ENCODE measurements at regions not wholly inside any gene's neighbourhood (a gene's known extent, or its start where the extent isn't known, plus 50 kb on each side); places are given as distances from the start of the nearest gene placed in this dataset.
"Not testable (repeated sequence)": the region's sequence is repeated elsewhere in the genome, so short reads cannot be mapped to it uniquely, and the experiment has no call there.

DNA sequence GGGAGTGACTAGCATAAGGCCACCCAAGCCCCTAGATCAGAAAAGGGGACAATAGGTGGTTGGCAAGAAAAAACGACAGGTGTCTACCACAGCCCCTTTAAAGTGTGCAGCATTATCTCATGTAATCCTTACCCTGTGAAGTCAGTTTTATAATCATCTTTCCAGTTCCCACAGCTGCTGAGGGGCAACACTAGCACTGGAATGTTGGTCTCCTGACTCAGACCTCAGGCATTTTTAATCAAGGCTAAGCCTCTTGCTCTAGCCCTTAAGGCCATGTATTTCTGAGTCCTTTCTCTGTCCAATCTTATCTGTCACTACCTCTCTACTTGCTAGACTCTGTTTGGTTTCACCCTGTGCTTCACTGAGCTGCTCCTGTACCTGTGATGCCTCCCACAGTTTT is 171.7 kb downstream of the TLE3 start:
- DNase-seq (ENCODE audit: low spot score): no peak

DNA sequence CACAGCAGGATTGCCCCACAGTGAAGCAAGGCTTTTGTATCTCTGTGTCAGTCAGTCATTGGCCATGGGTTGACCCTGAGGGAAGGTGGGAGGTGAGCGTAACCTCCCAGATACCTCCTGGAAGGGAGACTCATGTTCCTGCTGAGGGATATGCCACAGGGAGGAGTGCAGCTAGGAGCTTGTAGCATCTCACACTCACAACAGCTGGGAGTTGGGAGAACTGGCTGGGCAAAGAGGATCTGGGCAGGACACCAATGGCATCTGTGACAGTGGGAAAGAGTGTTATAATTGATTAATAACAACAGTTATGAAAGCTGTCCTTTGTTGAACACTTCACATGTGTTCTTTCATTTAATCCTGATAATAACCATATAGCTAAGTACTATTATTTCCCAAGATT is 171.0 kb downstream of the TLE3 start:
- DNase-seq (ENCODE audit: low spot score): no peak

DNA sequence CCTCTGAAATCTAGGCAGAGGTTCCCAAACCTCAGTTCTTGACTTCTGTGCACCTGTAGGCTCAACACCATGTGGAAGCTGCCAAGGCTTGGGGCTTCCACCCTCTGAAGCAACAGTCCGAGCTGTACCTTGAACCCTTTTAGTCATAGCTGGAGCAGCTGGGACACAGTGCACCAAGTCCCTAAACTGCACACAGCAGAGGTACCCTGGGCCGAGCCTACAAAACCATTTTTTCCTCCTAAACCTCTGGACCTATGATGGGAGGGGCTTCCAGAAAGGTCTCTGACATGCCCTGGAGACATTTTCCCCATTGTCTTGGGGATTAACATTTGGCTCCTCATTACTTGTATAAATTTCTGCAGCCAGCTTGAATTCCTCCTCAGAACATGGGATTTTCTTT is 168.8 kb downstream of the TLE3 start:
- not testable (repeated sequence) for DNase-seq (ENCODE audit: low spot score)

DNA sequence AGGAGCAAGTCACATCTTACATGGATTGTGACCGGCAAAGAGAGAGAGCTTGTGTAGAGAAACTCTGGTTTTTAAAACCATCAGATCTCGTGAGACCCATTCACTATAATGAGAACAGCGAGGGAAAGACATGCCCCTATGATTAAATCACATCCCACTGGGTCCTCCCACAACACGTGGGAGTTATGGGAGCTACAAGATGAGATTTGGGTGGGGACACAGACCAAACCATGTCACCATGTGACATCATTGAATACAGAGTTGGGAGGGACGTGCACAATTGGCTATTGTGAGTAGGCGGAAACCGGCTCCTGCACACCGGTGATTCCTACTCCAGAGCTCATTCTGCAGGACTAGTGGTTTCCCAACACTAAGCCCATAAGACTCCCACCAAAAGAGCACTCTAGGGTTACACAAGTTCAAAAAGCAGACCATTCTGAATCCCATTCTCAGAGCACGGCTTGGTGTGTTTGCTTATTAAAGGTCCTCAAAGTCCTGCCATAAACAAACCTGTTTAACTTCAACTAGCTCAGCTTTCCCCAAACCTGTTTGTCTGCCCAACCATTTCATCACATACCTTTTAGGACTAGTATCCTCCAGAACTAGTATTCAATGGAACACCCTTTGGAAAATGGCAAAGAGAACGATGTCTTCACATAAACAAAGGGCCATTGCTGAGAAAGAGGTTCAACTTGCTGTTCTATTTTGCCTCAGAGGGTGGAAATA is 167.6 kb downstream of the TLE3 start:
- DNase-seq (ENCODE audit: low spot score): no peak

DNA sequence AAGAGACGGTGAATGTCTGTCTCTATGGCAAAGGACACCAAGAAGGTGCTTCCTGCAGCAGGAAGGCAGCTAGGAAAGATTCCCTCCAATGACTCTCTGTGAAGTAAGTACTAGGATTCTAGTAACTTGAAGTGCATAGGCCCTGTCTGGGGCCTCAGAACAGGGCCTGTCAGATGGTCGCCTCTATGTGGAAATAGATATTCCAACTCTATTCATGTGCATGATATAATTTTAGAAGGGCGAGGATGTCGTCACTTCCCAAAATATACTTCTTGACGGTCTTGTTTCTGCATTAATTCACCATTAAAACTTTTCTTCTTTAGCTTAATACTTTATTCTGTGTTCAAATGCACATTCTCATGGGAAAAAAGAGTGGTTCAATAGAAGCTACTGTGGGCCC is 167.0 kb downstream of the TLE3 start:
- DNase-seq (ENCODE audit: low spot score): no peak

DNA sequence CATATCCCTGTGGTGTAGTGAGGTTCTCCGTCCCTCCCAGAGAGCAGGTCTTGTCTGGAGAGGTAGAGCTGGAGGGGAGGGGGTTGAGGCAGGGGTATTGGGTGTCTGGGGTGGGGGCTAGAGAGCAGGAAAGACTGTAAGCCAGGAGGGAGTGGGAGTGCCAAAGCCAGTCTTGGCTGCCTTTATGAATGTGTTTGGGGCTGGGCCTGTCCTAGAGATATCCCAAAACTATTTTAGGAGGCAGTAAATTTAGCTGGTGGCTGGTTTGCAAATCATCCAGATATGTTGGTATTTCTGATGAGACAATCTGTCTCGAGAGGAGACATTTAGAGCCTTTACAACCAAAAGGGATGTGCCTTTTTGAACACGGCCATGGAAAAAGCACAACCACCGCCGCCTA is 166.6 kb downstream of the TLE3 start:
- no peak for DNase-seq (ENCODE audit: low spot score)

DNA sequence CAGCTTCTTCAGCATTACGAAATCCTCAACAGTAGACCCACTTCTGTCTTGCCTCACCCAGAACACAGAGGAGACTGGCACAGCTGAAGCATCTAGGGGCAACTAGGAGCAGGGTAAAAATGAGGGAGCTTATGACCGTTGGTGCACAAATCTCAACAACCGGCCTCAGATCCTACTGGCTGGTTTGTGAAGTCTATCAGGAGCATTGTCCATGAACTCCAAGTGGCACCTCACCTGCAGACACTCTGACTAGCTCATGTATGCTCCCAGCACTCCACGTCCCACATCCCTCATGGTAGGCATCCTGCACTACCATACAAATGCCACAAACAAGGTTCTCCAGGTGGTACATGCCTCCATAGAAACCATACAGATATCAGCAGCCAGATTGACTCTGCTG is 163.1 kb downstream of the TLE3 start:
- DNase-seq (ENCODE audit: low spot score): no peak

DNA sequence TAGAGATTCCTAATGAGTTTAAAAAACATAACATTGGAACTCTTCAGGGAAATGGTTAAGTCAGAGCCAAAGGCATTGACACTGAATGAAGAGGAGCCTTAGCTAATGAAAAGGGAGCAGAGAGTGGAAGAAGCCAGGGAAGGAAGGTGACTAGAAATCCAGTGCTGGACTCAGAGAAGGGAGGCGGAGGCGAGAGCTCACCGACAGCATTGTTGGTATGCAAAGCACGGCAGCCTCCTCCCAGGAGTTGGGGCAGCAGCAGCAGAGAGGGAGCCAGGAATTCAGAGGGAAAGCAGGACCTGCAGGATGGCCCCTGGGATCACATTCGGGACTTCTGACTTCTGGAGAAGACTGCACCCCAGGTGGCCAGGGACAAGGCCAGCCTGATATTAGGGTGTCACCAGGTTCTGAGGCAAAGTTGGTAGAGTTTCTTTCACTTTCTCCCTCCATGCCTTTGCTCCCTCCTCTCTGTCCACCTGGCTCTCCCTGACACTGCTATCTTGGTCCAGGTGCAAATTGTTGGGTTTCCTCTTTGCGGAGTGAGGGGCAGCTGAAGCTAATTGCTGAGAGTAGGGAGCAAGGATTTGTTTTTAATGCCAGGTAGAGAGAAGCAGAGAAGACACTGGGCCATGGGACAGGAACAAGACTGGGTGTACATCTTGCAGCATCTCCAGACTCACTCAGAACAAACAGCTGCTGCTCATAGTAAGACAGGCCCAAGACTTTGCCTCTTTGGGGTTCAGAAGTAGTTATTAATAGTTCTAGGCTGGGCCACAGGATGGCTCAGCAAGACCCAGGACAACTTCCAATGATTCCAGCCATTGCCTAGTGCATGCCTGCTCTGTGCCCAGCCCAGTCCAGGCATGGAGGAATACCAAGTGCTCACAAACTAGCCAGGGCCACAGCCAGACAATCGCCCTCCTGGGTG is 157.9 kb downstream of the TLE3 start:
- DNase-seq (ENCODE audit: low spot score): no peak

DNA sequence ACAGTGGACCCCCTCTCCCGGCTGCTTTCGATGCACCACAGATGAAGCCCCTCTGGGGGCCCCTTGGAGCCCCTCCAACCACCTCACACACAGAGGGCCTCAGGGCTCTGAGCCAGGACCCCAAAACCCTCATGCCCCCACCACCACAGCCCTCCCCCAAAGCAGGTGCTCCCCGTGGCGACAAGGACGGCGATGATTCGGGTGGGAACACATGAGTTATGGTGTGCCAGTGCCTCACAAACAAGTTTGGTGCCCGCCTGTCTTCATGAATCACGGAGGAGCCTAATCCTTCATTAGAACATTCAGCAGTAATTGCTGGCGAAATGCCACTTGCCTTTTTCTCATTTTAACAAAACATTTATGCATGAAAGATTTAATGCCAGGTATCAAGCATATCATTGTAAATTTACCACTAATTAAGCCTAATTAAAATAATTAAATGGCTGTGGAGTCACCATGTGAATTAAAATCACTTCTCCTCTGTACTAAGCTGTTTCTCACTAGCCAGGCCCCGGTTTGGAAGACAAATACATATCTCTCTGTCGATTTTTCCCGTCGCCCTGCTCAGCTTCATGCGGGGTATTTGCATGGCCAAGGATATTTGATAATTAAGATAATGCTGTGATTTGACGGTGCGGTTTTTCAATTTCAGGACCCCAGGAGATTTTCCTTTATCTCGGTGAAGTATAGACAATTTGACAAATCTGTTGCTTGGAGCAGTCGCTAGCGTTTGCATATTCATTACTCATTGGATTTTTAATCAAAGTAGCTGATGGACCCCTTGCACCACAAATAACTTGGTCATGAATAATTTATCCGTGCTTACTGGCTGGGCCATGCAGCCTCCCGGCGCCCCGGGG is 157.0 kb downstream of the TLE3 start:
- DNase-seq (ENCODE audit: low spot score): no peak

DNA sequence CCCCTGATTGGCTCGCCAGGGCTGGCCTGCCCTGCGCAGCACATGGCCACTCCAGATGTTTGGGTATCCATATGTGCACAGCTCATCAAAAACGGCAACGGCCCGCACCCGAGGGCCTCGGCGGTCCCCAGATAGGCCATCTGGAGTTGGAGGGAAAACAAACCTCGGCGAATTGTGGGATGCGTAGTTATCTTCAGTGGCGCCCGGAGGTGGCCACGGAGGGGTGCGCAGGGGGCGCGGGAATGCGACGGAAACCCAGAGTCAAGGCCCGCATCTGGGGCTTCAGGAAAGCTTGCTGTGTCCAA is 156.5 kb downstream of the TLE3 start:
- no peak for DNase-seq (ENCODE audit: low spot score)

DNA sequence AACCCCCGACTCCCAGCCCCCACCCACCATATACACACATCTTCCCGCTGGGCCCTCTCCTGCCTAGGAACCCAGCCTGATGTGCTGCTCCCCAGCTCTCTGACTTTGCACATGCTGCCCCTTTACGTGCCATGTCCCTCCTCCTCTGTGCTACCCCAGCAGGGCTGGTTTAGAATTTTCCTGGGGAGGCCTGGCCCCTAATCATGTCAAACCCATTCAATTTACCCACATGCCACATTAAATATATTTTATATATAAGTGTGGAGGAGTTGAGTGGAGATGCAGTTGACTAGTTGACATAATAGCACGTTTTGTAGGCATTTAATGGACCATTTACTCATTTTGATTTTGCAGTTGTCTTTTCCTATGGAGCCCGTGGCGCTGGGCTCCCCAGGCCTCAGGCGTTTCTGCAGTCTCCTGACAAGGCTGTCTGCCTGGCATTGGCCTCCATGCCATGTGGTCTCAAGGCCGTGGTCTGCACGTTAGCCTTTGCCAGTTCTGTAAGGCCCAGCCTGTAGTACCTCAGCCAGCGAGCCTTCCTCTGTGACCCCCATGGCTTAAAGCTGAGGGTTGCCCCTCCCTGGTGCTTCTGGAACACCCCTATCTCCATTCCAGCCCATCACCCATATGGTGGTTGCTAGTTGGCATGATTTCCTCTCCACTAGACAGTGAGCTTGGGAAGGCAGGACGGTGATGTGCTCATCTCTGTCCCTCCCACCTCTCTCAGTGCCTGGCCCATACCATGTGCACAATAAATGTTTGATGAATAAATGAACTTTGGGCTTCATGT is 155.8 kb downstream of the TLE3 start:
- no peak for DNase-seq (ENCODE audit: low spot score)

DNA sequence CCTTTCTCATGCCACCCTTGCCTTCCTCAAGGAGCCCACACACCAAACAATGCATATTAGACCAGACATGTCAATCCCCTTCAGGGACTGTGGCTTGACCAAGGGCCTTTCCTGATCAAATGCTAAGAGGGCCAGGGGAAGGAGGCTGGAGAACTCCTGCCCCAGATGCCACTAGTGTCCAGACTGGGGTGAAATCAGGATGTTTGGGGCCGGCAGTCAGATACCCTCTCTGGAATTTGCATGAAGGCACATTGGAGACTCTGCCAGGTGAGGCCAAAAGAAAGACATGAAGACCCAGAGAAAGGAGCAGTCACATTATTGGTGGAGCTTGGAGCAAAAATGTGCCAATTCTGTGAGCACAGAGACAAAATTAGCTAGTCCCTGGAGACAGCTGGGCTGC is 154.1 kb downstream of the TLE3 start:
- no peak for DNase-seq (ENCODE audit: low spot score)

DNA sequence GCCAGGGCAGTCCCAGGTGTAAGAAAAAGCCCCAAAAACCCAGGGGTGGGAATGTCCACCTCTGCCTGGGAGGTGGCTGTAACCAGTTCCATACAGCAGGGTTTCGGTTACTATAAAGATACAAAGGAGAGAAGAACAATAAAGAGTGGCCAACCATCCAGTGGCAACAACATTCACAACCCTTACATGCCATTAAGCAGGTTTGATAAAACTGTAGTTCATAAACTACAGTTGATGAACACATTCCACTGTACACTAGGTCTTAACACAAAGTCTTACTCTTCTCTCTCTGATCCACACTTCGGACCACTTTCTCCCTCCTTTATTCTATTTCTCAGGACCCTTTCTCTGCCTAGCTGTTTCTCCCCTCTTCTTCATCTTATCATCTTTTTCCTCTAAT is 152.0 kb downstream of the TLE3 start:
- no peak for DNase-seq (ENCODE audit: low spot score)

DNA sequence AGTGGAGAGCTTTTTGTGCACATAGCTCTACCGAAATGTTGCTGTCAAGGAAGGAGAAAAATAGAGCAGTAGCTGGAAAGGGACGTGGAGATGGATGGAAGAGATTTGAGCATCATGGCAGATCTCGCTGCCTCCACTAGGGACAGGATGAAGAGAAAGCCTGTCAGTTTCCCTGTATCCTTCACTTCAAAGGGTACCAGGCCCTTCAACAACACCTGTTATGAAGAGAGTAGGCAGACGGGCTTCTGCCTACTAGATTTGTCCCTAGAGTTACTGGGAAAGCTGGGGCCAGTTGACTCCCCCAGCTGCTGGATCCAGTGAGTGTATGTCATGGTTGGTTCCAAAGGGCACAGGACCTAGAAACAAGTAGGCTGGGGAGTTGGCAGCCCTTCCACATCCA is 150.8 kb downstream of the TLE3 start:
- no peak for DNase-seq (ENCODE audit: low spot score)

DNA sequence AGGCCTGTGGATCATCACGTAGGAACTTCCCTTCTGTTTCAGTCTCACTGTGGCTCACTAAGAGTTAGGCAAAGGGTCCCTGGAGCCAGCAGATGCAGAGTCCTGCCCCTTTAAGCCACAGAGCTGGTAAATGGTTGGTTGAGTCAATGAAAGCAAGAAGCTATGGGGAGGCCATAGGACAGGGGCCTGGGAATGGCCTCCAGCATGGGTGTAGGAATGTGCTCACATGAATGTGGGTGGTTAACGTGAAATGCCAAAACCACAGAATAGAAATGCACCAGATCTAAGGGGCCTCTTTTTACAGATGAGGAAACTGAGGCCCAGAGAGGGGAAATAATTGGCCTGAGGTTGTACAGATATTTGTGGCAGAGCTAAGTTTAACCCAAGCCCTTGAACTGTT is 150.3 kb downstream of the TLE3 start:
- DNase-seq (ENCODE audit: low spot score): no peak

DNA sequence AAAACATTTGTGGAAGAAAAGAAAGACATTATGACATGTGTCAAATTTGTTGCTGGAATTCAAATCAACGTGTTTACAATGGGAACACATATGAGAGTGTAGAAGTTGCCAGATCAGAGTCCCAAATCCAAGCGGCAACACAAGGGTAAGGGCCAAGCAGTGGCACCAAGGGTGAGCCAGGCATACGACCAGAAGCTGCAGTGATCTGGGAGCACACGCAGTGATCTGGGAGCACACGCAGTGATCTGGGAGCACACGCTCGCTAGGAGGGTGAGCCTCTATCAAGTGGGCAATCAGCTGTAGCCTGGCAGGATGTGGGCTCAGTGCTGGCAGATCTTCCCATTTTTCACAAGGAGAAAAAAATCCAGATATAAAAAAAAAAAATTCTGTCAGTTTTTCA is 148.2 kb downstream of the TLE3 start:
- no peak for DNase-seq (ENCODE audit: low spot score)

DNA sequence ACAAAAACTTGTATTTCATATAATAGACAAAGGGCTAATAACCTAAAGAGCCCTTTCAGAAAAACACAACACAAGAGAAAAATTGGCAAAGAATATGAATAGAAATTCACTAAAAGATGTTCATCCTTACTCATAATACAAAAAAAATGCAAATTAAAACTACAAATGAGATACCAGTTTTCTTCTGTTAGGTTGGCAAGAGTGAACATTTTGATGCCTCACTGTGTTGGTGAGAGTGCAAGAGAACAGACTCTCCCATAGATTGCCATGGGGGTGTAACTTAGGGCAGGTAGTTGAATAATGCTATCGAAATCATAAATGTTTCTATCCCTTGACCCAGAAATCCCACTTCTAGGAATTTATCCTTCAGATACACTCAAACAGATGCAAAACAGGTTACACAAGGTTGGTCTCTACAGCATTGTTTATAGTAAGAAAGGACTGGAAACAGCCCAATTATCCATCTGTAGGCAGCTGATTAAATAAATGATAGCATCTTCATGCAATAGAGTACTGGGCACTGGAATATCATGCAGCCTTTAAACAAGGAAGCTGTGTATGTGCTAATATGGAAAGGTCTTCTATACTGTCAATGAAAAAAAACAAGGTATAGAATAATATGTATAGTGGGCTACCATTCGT is 146.3 kb downstream of the TLE3 start:
- no peak for DNase-seq (ENCODE audit: low spot score)

DNA sequence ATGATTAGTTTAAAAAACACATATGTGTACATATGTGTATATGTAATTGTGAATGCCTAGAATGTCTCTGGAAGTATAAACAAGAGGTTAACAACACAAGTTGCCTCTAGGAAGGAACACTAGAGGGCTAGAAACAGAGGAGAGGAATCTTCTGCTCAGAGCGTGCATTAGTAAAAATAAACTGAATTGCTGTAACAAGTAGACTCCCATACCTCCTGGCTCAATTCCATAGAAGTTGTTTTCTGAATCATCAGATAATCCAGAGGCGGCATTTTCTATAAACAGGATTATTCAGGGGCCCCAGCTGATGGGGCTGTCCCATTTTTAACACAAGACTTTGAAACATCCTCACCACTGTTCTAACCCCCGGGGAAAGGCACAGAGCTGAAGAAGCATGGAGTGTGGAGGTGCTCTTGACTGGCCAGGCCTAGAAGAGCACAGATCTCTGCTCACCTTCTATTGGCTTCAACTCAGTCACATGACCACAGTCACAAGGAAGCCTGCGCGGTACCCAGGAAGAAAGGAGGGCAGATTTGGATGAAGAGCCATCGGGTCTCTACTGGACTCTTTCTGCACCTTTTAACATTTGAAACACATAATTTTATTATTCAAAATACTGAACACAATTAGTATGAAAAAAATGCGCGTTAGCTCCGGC is 145.7 kb downstream of the TLE3 start:
- no peak for DNase-seq (ENCODE audit: low spot score)

DNA sequence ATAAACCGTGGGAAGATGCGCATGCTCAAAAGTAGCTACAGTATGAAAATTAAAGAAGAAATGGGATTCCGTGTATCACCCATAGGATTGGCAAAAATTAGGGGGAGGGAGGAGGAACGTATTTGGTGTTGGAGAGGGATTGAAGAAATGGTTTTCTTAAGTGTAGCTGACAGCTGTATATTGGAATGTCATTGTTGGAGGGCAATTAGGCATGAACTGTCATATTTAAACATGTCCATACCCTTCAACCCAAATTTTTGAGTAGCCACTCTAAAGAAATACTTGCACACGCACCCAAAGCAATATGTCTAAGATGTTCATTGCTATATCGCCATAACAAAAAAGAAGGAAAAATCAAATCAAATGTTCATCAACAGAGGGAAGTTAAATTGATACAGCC is 144.7 kb downstream of the TLE3 start:
- no peak for DNase-seq (ENCODE audit: low spot score)

DNA sequence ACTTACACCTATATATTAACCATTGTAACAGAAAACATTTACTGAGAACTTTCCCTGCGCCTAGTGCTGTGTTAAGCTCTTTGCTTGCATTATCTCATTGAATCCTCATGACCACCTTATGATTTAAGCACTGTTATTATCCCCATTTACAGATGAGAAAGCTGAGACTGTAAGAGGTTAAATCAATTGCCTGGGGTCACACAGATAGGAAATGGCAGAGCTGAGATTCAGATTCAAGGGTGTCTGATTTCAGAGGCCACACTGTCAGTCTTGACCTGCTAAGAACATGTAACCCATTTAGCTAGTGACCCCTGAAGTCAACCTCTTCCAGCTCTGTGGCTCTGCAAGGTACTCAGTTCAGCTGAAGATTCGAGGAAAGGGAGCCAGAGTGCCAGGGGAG is 143.9 kb downstream of the TLE3 start:
- DNase-seq (ENCODE audit: low spot score): no peak

DNA sequence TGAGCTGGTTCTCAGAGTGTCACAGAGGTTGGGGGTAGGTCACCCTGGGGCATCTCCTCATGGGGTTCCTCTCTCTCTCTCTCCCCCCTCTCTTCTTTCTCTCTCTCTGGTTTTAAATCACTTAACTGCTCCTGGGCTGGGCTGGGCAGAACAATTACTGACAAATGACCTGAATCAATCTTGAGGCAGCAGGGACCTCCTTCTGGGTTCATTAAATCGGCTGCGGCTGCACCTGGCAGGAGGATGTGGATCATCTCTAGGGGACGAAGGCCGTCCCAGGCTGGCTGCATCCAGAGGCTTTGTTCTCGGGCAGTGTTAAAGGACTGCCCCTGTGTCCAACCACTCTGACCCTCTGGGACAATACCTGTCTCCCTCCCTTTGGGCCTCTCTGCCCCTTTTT is 143.1 kb downstream of the TLE3 start:
- no peak for DNase-seq (ENCODE audit: low spot score)
